CD4-positive, alpha-beta memory T cell (primary cell): ENCODE measurements at regions not wholly inside any gene's neighbourhood (a gene's known extent, or its start where the extent isn't known, plus 50 kb on each side); places are given as distances from the start of the nearest gene placed in this dataset.
"Not testable (repeated sequence)": the region's sequence is repeated elsewhere in the genome, so short reads cannot be mapped to it uniquely, and the experiment has no call there.

Source experiments
- CTCF ChIA-PET: fragments of 350-600 bp; sonication (Branson Sonifier 250); formaldehyde crosslinking; loops from one replicate; lab custom pipeline; 2021; ENCODE audit warnings: inconsistent platforms; ENCODE audit not compliant: partially characterized antibody; lab: Charles Lee
- POLR2A ChIA-PET: fragments of 350-600 bp; sonication (Branson Sonifier 250); formaldehyde crosslinking; loops from one replicate; lab custom pipeline; 2021; ENCODE audit not compliant: partially characterized antibody; lab: Charles Lee
- DNase-seq, 5 donors: peaks; one replicate each; pipeline versions ENCODE4 v3.0.0 to v3.0.0-alpha.2; 2020 to 2022; ENCODE audit warnings: mixed read lengths in 1 of 5
- H3K27ac ChIP-seq: one replicate; pipeline ENCODE4 v1.7.0; 2013; ENCODE audit warnings: low read depth, low read length
- H3K27me3 ChIP-seq: 2 replicates; pipeline ENCODE4 v1.7.0; 2013; ENCODE audit warnings: mild to moderate bottlenecking, low read length, moderate library complexity; ENCODE audit not compliant: insufficient read depth
- H3K36me3 ChIP-seq: 2 replicates; pipeline ENCODE4 v1.7.0; 2013; ENCODE audit warnings: mild to moderate bottlenecking, low read length, moderate library complexity; ENCODE audit not compliant: insufficient read depth
- H3K4me1 ChIP-seq: 2 replicates; pipeline ENCODE4 v1.7.0; 2013; ENCODE audit warnings: mild to moderate bottlenecking, low read length, moderate library complexity; ENCODE audit not compliant: insufficient read depth
- H3K4me3 ChIP-seq, 2 donors: one replicate each; pipeline ENCODE4 v1.7.0; 2013; ENCODE audit warnings: low read length in 2 of 2, mild to moderate bottlenecking in 1 of 2
- H3K9me3 ChIP-seq, 2 donors: one replicate each; pipeline ENCODE4 v1.7.0; 2013; ENCODE audit warnings: low read length in 2 of 2, control low read depth in 1 of 2; ENCODE audit not compliant: control insufficient read depth in 1 of 2
- H3K27ac Mint-ChIP-seq, 7 donors: one replicate each; pipeline ENCODE4 v1.8.0; 2020 to 2021; ENCODE audit warnings: mixed read lengths in 7 of 7, mild to moderate bottlenecking in 6 of 7, inconsistent platforms in 3 of 7, moderate library complexity in 3 of 7
- H3K27me3 Mint-ChIP-seq, 2 donors: one replicate each; pipeline ENCODE4 v1.8.0; 2020 to 2021; ENCODE audit warnings: mixed read lengths in 2 of 2
- H3K36me3 Mint-ChIP-seq, 2 donors: one replicate each; pipeline ENCODE4 v1.8.0; 2020 to 2021; ENCODE audit warnings: mixed read lengths in 2 of 2, inconsistent platforms in 1 of 2, mild to moderate bottlenecking in 1 of 2
- H3K4me1 Mint-ChIP-seq, 4 donors: one replicate each; pipeline ENCODE4 v1.8.0; 2020 to 2021; ENCODE audit warnings: mixed read lengths in 4 of 4, mild to moderate bottlenecking in 1 of 4
- H3K4me3 Mint-ChIP-seq, 8 donors: one replicate each; pipeline ENCODE4 v1.8.0; 2020 to 2021; ENCODE audit warnings: mixed read lengths in 8 of 8, mild to moderate bottlenecking in 7 of 8, moderate library complexity in 6 of 8, inconsistent platforms in 3 of 8
- H3K9me3 Mint-ChIP-seq, 8 donors: one replicate each; pipeline ENCODE4 v1.8.0; 2020 to 2021; ENCODE audit warnings: mixed read lengths in 8 of 8, mild to moderate bottlenecking in 5 of 8, inconsistent platforms in 3 of 8, moderate library complexity in 1 of 8
- intact Hi-C: fragments of 100-400 bp; cut with micrococcal nuclease; formaldehyde crosslinking; loops from one replicate; pipeline ENCODE4 v1.15.1; 2023

DNA sequence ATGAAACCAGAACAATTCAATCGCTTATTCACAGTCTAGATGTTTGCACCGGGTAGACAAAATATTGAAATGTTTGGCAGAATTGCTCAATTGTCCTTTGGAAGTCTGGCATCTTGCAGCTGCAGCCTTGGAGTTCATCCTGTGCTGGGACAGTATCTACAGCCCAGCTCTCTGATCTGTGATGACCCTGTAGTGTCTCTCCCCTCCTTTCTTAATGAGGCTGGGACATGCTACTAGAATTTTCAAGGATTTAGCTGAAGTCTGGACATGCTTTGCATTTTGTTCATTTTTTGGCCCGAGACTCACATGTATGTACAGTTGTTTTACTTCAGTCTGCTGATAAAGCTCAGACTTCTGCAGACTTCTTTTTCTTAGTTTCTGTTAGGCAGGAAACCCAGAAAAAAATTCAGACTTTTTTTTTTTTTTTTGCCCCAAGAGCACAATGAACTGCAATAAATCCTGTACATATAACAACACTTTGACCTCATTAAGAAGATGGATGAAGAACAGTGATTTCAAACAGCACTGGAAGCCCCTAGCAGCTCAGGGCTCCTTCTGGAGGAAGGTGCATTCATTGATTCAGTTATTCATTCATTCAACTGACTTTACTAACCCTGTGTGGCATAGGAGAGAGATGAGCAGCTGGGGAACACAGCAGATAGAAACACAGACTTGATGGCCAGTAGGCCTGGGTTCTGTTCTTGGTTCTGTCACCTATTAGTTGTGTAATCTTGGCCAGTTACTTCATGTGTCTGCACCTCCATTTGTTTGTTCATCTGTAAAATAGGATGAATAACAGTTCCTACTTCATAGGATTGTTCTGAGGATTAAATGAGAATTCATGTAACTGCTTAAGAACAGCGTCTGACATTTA lies 210.0 kb downstream of the MAP2K4 start:
- Histone ChIP-seq H3K36me3 (no peaks in the 10 kb centered on the region), H3K4me1 (no peaks in the 10 kb centered on the region), H3K4me3 (no peak overlapping the region), H3K27ac (no peak overlapping the region), H3K27me3 (no peaks in the 10 kb centered on the region), H3K9me3 (no peaks in the 10 kb centered on the region)
- POLR2A ChIA-PET, result no interaction called here
- Mint-ChIP-seq H3K27me3 (peaks cover 0 to 4% of the 10 kb centered on the region in 2 donors), H3K4me3 (no peak overlapping the region), H3K9me3 (peaks cover 0 to 6% (median under 1%) of the 10 kb centered on the region in 8 donors), H3K27ac (no peak overlapping the region), H3K4me1 (no peaks in the 10 kb centered on the region), H3K36me3 (no peaks in the 10 kb centered on the region)
- intact Hi-C loops, result no loop called here
- CTCF ChIA-PET, result no interaction called here
- DNase-seq, result no peak

DNA sequence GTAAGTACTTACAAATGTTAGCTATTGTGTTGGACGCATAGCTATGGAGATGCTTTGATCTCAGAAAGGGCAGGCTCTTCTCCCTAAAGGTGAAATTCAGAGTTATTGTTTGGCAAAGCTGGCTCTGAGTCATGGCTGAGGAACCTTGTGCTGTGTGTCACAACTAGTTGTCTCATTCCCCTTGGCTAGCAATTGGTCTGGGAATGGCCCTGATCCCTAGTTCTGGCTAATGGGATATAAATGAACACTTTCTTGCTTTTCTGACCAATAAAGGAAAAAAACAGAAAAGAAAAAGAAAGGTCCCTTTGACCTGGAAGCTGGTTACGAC lies 210.6 kb downstream of the MAP2K4 start:
- Histone ChIP-seq H3K9me3 (no peaks in the 10 kb centered on the region), H3K4me1 (no peaks in the 10 kb centered on the region), H3K4me3 (no peak overlapping the region), H3K27me3 (no peaks in the 10 kb centered on the region), H3K36me3 (no peaks in the 10 kb centered on the region), H3K27ac (no peak overlapping the region)
- peaks cover 0 to 4% of the 10 kb centered on the region in 2 donors for H3K27me3 Mint-ChIP-seq
- H3K36me3 Mint-ChIP-seq, result no peaks in the 10 kb centered on the region
- POLR2A ChIA-PET, result no interaction called here
- H3K4me3 Mint-ChIP-seq, result no peak overlapping the region
- H3K4me1 Mint-ChIP-seq, result no peaks in the 10 kb centered on the region
- CTCF ChIA-PET, result no interaction called here
- no peak for DNase-seq
- no peak overlapping the region for H3K27ac Mint-ChIP-seq
- intact Hi-C loops, result no loop called here
- peaks cover 0 to 4% (median under 1%) of the 10 kb centered on the region in 8 donors for H3K9me3 Mint-ChIP-seq

DNA sequence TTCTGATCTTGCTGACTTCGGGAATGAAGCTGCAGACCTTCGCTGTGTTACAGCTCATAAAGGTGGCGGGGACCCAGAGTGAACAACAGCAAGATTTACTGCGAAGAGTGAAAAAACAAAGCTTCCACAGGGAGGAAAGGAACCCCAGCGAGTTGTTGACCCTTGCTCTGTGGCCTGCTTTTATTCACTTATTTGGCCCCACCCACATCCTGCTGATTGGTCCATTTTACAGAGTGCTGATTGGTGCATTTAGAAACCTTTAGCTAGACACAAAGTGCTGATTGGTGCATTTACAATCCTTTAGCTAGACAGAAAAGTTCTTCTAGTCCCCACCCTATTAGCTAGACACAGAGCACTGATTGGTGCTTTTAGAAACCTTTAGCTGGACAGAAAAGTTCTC lies 218.3 kb downstream of the MAP2K4 start:
- CTCF ChIA-PET, H3K27ac Mint-ChIP-seq, H3K9me3 ChIP-seq, H3K4me1 Mint-ChIP-seq, H3K36me3 ChIP-seq, H3K27me3 ChIP-seq, H3K36me3 Mint-ChIP-seq, H3K9me3 Mint-ChIP-seq, intact Hi-C loops, H3K4me3 Mint-ChIP-seq, H3K4me3 ChIP-seq, H3K27ac ChIP-seq, H3K27me3 Mint-ChIP-seq, H3K4me1 ChIP-seq, POLR2A ChIA-PET, DNase-seq: not testable (repeated sequence)

DNA sequence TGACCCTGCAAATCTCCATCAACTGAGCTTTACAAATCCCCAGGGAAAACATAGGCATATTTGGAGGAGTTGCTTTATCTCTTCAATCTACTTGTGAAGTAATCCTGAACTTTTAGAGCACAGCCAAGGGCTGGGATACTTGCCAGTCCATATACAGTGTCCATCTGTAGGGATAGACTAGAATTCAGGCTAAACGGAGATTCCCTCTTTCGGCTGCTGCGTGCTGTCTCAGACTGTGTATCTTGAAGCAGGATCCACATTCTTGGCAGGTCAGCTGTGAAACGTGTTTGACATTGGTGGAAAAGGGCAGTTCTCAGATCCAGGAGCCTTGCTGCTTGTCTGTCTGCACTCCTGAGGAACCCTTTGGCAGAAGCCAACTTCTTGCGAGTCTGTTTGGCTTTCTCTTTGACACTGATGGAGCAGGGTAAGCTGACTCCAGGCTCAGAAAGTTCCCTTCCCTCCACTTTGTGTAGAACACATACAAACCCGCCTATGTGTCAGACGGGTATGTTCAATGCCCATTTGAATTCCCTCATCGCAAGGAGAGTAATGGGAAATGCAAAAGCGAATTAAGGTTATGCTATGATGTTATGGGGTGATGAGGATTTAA lies 221.8 kb downstream of the MAP2K4 start:
- H3K9me3 Mint-ChIP-seq, result peaks cover 0 to 3% (median 0%) of the 10 kb centered on the region in 8 donors
- CTCF ChIA-PET, result interaction anchor here (1.9 kb wide), 1 partner anchor 12 kb away, joined by 5 read pairs; no protein-coding TSS in a partner anchor
- intact Hi-C loops, result no loop called here
- Histone ChIP-seq H3K27ac (no peak overlapping the region), H3K4me3 (no peak overlapping the region), H3K36me3 (no peaks in the 10 kb centered on the region), H3K27me3 (no peaks in the 10 kb centered on the region), H3K4me1 (no peaks in the 10 kb centered on the region), H3K9me3 (no peaks in the 10 kb centered on the region)
- H3K4me3 Mint-ChIP-seq, result no peak overlapping the region
- no peak for DNase-seq
- H3K4me1 Mint-ChIP-seq, result no peaks in the 10 kb centered on the region
- H3K27me3 Mint-ChIP-seq, result peaks cover 0 to 3% of the 10 kb centered on the region in 2 donors
- no peak overlapping the region for H3K27ac Mint-ChIP-seq
- no peaks in the 10 kb centered on the region for H3K36me3 Mint-ChIP-seq
- POLR2A ChIA-PET, result no interaction called here

DNA sequence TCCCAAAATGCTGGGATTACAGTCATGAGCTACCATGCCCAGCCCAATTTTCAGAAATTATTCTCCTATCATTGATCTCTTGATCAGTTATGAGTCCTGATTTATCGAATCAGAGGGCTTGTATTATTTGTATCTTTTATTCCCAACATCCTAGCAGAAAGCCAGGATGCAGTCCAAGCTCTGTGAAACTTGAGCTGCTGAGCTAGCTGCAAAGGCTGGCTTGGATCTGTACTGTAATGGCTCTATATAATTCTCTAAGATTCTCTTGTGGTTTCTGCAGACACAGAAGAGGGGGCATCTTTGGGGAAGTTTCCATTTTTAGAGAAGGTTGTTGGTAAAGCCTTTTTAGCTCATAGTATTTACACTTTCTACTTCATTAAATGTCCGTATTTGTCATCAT lies 227.1 kb downstream of the MAP2K4 start:
- peaks cover 0 to 6% (median 0%) of the 10 kb centered on the region in 8 donors for H3K9me3 Mint-ChIP-seq
- CTCF ChIA-PET, result no interaction called here
- H3K36me3 Mint-ChIP-seq, result no peaks in the 10 kb centered on the region
- no peaks in the 10 kb centered on the region for H3K4me1 Mint-ChIP-seq
- peaks cover 0 to 4% of the 10 kb centered on the region in 2 donors for H3K27me3 Mint-ChIP-seq
- H3K36me3 ChIP-seq, result no peaks in the 10 kb centered on the region
- no peak for DNase-seq
- intact Hi-C loops, result no loop called here
- no peak overlapping the region for H3K27ac Mint-ChIP-seq
- H3K4me1 ChIP-seq, result no peaks in the 10 kb centered on the region
- H3K9me3 ChIP-seq, result no peaks in the 10 kb centered on the region
- H3K4me3 Mint-ChIP-seq, result no peak overlapping the region
- no peak overlapping the region for H3K4me3 ChIP-seq
- no peak overlapping the region for H3K27ac ChIP-seq
- no peaks in the 10 kb centered on the region for H3K27me3 ChIP-seq
- POLR2A ChIA-PET, result no interaction called here

DNA sequence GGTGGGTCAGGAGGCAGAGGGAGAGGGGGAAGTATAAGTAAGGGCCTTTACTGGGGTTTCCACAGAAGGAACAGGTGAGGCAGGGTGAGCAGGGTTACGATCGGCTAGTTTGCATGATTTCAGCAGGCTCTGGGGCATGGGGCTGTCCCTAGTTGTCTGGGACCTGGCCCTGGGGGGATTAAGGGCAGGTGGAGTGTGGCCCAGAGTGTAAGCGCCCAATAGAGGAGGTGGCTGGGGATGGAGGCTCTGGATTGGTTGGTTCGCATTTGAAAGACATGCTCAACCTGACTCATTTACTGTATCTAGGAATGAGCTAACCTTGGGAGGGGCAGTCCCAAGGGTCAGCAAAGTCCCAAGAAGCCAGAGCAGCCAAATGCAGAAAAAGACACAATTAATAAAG lies 230.3 kb downstream of the MAP2K4 start:
- H3K9me3 Mint-ChIP-seq, result peaks cover 0 to 6% (median 0%) of the 10 kb centered on the region in 8 donors
- Histone ChIP-seq H3K36me3 (no peaks in the 10 kb centered on the region), H3K4me1 (no peaks in the 10 kb centered on the region), H3K4me3 (no peak overlapping the region), H3K27me3 (no peaks in the 10 kb centered on the region), H3K27ac (no peak overlapping the region), H3K9me3 (no peaks in the 10 kb centered on the region)
- peaks cover 0 to 9% of the 10 kb centered on the region in 2 donors for H3K27me3 Mint-ChIP-seq
- CTCF ChIA-PET, result no interaction called here
- no peaks in the 10 kb centered on the region for H3K36me3 Mint-ChIP-seq
- H3K27ac Mint-ChIP-seq, result no peak overlapping the region
- intact Hi-C loops, result no loop called here
- no peaks in the 10 kb centered on the region for H3K4me1 Mint-ChIP-seq
- DNase-seq, result no peak
- no peak overlapping the region for H3K4me3 Mint-ChIP-seq
- POLR2A ChIA-PET, result no interaction called here

DNA sequence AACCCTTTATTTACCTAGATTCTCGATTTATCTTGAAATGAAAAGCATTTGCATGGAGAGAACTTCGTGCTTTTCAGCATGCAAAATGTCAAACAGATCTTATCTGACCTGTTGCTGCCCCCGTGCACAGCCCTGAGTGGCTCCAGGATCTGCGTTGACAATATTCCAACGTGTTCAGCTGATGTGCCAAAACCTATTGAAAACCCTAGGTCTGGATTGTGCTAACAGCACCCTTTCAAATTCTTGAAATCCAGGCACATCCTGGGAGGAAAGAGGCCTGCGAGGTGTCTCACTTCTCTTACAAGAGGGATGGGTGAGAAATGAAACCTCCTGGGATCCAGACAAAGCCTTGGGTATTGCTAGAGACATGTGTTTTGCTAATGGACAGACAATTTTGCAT lies 231.8 kb downstream of the MAP2K4 start:
- intact Hi-C loops, result no loop called here
- H3K27me3 ChIP-seq, result no peaks in the 10 kb centered on the region
- no peaks in the 10 kb centered on the region for H3K4me1 ChIP-seq
- ChIA-PET POLR2A (no interaction called here), CTCF (no interaction called here)
- H3K9me3 ChIP-seq, result no peaks in the 10 kb centered on the region
- no peaks in the 10 kb centered on the region for H3K4me1 Mint-ChIP-seq
- H3K27ac Mint-ChIP-seq, result no peak overlapping the region
- H3K36me3 Mint-ChIP-seq, result no peaks in the 10 kb centered on the region
- no peaks in the 10 kb centered on the region for H3K36me3 ChIP-seq
- peaks cover 0 to 6% of the 10 kb centered on the region in 2 donors for H3K27me3 Mint-ChIP-seq
- no peak overlapping the region for H3K4me3 Mint-ChIP-seq
- peaks cover 0 to 3% (median 0%) of the 10 kb centered on the region in 8 donors for H3K9me3 Mint-ChIP-seq
- H3K4me3 ChIP-seq, result no peak overlapping the region
- no peak for DNase-seq
- no peak overlapping the region for H3K27ac ChIP-seq
